GM12872 (cell line): ENCODE measurements at regions not wholly inside any gene's neighbourhood (a gene's known extent, or its start where the extent isn't known, plus 50 kb on each side); places are given as distances from the start of the nearest gene placed in this dataset.

Experiments
- CTCF ChIP-seq: IDR thresholded peaks from 3 replicates; pipeline ENCODE4 v1.5.1; 2011; ENCODE audit warnings: low read depth, mild to moderate bottlenecking, low read length, moderate library complexity; ENCODE audit not compliant: insufficient read depth

DNA sequence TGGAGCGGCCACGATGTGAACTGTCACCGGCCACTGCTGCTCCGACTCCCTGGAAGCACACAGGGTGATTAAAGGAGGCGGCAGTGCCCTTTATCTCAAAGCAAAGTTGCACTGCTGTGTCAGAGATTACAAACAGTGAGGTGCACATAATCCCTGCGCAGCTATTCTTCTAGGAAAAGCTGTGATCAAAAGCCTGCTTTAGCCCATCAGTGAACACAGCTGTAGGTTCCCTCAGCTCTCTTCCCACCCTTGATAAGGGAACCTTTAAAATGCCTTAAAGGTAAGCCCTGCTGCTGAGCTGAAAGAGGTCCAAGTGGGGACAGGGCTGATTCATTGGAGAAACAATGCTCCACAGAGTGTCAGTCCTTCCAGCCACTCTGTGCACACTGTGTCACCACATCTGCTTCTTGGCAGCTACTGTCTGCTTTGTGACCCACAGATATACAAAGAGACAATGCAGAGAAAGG is 127.6 kb downstream of the EIF4E start:
- TF ChIP-seq CTCF, result no peak

- no peak for TF ChIP-seq CTCF
These were observed 131.9 kb downstream of the EIF4E start for GRCh38 chr4:98796991-98797390.

DNA sequence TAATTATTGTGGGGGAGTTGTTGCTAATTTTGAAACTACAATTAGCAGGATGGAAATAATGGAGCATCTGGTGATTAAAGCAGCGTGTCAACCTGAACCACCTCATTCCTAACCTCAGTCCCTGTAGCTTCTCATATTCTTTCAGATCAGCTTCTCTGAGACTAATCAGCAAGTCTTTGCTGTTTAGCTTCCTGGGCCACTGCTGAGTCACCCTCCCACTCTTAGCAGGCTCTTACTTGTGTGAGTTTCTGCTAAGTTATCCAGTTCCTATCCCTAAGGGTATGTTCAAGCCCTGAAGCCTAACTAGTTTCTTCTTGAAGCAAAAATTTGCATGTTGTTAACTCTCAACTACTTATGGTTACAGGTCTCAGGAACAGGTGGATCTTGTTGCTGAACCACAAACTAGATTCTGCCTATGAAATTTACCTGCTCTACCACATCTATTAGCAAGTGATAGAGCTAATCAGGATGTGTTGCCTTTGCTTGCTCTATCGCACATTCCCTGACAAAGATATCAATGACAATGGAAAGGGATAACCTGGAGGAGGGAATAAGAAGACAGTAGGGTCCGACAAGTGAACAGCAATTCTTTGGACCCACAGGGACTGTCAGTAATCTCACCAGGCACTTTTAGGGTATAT is 134.2 kb downstream of the EIF4E start:
- no peak for TF ChIP-seq CTCF

DNA sequence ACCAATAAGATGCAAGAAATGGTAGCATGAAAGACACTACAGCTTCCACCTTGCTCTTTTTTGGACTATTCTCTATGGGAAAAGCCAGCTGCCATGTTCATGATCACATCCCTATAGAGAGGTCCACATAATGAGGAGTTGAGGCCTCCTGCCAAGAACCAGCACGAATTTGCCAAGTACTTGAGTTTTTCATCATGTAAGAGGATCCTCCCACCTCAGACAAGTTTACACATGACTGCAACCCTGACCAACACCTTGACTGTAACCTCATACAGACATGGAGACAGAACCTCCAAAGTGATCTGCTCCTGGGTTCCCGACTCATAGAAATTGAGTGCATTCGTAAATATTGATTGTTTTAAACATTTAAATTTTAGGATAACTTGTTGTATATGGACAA is 135.2 kb upstream of the TSPAN5 start:
- no peak for TF ChIP-seq CTCF

GRCh38 chr4:98786866-98787265 is 128.5 kb upstream of the TSPAN5 start:
- TF ChIP-seq CTCF, result no peak

GRCh38 chr4:98784947-98785706 is 126.7 kb upstream of the TSPAN5 start:
- no peak for TF ChIP-seq CTCF

- TF ChIP-seq CTCF, result no peak
These were observed 123.4 kb upstream of the TSPAN5 start for GRCh38 chr4:98781641-98782357.
